PC-3 (cell line): ENCODE measurements at regions not wholly inside any gene's neighbourhood (a gene's known extent, or its start where the extent isn't known, plus 50 kb on each side); places are given as distances from the start of the nearest gene placed in this dataset.

Experiments used
- ATAC-seq: fragments of 200-7000 bp; cut with Tn5 transposase; 2 replicates; pipeline ENCODE4 v1.9.1; 2020; ENCODE audit warnings: mild to moderate bottlenecking, moderate library complexity
- BruUV-seq: library from RNA; stranded (reverse); fragments of 400-500 nt; replicated peaks from 2 replicates; lab custom pipeline; 2021; lab: Mats Ljungman, UMichigan
- CTCF ChIA-PET: fragments of 300-600 bp; sonication (Branson Sonifier 250); formaldehyde crosslinking; loops from one replicate; lab custom pipeline; 2022; ENCODE audit warnings: antibody characterized with exemption; lab: Charles Lee
- POLR2A ChIA-PET: fragments of 300-600 bp; sonication (Branson Sonifier 250); formaldehyde crosslinking; loops from one replicate; lab custom pipeline; 2022; ENCODE audit warnings: antibody characterized with exemption; ENCODE audit not compliant: unreplicated experiment; lab: Charles Lee
- DNase-seq: peaks from one replicate; pipeline ENCODE4 v3.0.0-alpha.2; 2015
- H2AFZ ChIP-seq: fragments of 300-600 bp; sonication (generic); 2 replicates; pipeline ENCODE4 v1.6.0; 2016; ENCODE audit warnings: antibody characterized with exemption, low read length
- H3F3A ChIP-seq: fragments of 300-600 bp; sonication (generic); one replicate; pipeline ENCODE4 v1.6.0; 2017; ENCODE audit warnings: antibody characterized with exemption, low read length, control low read depth, mild to moderate bottlenecking; ENCODE audit not compliant: unreplicated experiment
- H3K27ac ChIP-seq: fragments of 300-600 bp; sonication (generic); 2 replicates; pipeline ENCODE4 v1.5.1; 2016; ENCODE audit warnings: mild to moderate bottlenecking, low read length
- H3K27me3 ChIP-seq: fragments of 300-600 bp; sonication (generic); 2 replicates; pipeline ENCODE4 v1.6.1; 2016; ENCODE audit warnings: low read length, mixed read lengths
- H3K36me3 ChIP-seq: fragments of 300-600 bp; sonication (generic); 2 replicates; pipeline ENCODE4 v1.6.1; 2016; ENCODE audit warnings: low read depth, mixed run types, low read length, mixed read lengths
- H3K4me1 ChIP-seq: fragments of 300-600 bp; sonication (generic); 2 replicates; pipeline ENCODE4 v1.5.1; 2016; ENCODE audit warnings: low read length; ENCODE audit not compliant: insufficient read depth
- H3K4me2 ChIP-seq: fragments of 300-600 bp; sonication (generic); 2 replicates; pipeline ENCODE4 v1.6.0; 2016; ENCODE audit warnings: low read length
- H3K4me3 ChIP-seq: fragments of 300-600 bp; sonication (generic); 2 replicates; pipeline ENCODE4 v1.5.1; 2016; ENCODE audit warnings: mild to moderate bottlenecking, low read length, mixed read lengths
- H3K79me2 ChIP-seq: fragments of 300-600 bp; sonication (generic); 2 replicates; pipeline ENCODE4 v1.6.1; 2017; ENCODE audit warnings: low read length, mixed read lengths
- H3K9ac ChIP-seq: fragments of 300-600 bp; sonication (generic); 2 replicates; pipeline ENCODE4 v1.6.0; 2016; ENCODE audit warnings: mild to moderate bottlenecking, low read length
- H3K9me2 ChIP-seq: fragments of 300-600 bp; sonication (generic); replicated peaks from 2 replicates; pipeline ENCODE4 v1.6.1; 2016; ENCODE audit warnings: mixed run types, low read length, mixed read lengths
- H3K9me3 ChIP-seq: fragments of 300-600 bp; sonication (generic); 2 replicates; pipeline ENCODE4 v1.6.1; 2016; ENCODE audit warnings: low read length, mixed read lengths
- H4K20me1 ChIP-seq: fragments of 300-600 bp; sonication (generic); 2 replicates; pipeline ENCODE4 v1.6.1; 2016; ENCODE audit warnings: low read length, mixed read lengths
- CTCF ChIP-seq: fragments of 300-600 bp; sonication (generic); conservative IDR thresholded peaks from 2 replicates; pipeline ENCODE4 v1.5.1; 2017; ENCODE audit warnings: antibody characterized with exemption, low read depth, mild to moderate bottlenecking, low read length
- EZH2 ChIP-seq: fragments of 300-600 bp; sonication (generic); IDR thresholded peaks from one replicate; pipeline ENCODE4 v1.6.1; 2017; ENCODE audit warnings: antibody characterized with exemption, mild to moderate bottlenecking, low read length; ENCODE audit not compliant: unreplicated experiment
- EZH2phosphoT487 ChIP-seq: fragments of 300-600 bp; sonication (generic); IDR thresholded peaks from 2 replicates; pipeline ENCODE4 v1.6.1; 2018; ENCODE audit warnings: mild to moderate bottlenecking, antibody characterized with exemption, low read length, borderline replicate concordance
- intact Hi-C: fragments of 100-400 bp; cut with micrococcal nuclease; formaldehyde crosslinking; loops from 2 replicates; pipeline ENCODE4 v1.9.0; 2023

GRCh38 chr4:178027796-178028195 lies 585.6 kb upstream of the AGA start:
- POLR2A ChIA-PET, result no interaction called here
- BruUV-seq, result no TSS peak
- TF ChIP-seq CTCF (no peak), EZH2phosphoT487 (no peak), EZH2 (no peak)

GRCh38 chr4:178028481-178028880 lies 586.2 kb upstream of the AGA start:
- Histone ChIP-seq H3F3A (no peaks in the 10 kb centered on the region), H3K4me2 (no peak overlapping the region), H3K27me3 (no peaks in the 10 kb centered on the region), H3K27ac (no peak overlapping the region), H2AFZ (no peak overlapping the region), H3K4me1 (no peaks in the 10 kb centered on the region), H3K9me3 (no peaks in the 10 kb centered on the region), H4K20me1 (no peaks in the 10 kb centered on the region), H3K36me3 (no peaks in the 10 kb centered on the region), H3K9me2 (no peaks in the 10 kb centered on the region), H3K9ac (no peak overlapping the region), H3K4me3 (no peak overlapping the region), H3K79me2 (no peaks in the 10 kb centered on the region)
- no peak for DNase-seq
- intact Hi-C loops, result no loop called here
- TF ChIP-seq CTCF, result no peak
- no peak for TF ChIP-seq EZH2
- TF ChIP-seq EZH2phosphoT487, result no peak
- no peak for ATAC-seq
- POLR2A ChIA-PET, result no interaction called here
- BruUV-seq, result no TSS peak
- CTCF ChIA-PET, result no interaction called here

More at GRCh38 chr4:178027796-178028195, 585.6 kb upstream of the AGA start:
- Histone ChIP-seq H2AFZ (no peak overlapping the region), H3K4me2 (no peak overlapping the region), H3K4me3 (no peak overlapping the region), H3K27ac (no peak overlapping the region), H3K27me3 (no peaks in the 10 kb centered on the region), H4K20me1 (no peaks in the 10 kb centered on the region), H3K79me2 (no peaks in the 10 kb centered on the region), H3K9me3 (no peaks in the 10 kb centered on the region), H3F3A (no peaks in the 10 kb centered on the region), H3K4me1 (no peaks in the 10 kb centered on the region), H3K36me3 (no peaks in the 10 kb centered on the region), H3K9ac (no peak overlapping the region), H3K9me2 (no peaks in the 10 kb centered on the region)
- intact Hi-C loops, result no loop called here
- CTCF ChIA-PET, result no interaction called here
- no peak for DNase-seq
- no peak for ATAC-seq

GRCh38 chr4:178037459-178038214 lies 595.4 kb upstream of the AGA start:
- BruUV-seq, result no TSS peak
- TF ChIP-seq EZH2phosphoT487 (no peak), EZH2 (no peak), CTCF (no peak)
- Histone ChIP-seq H3F3A (no peaks in the 10 kb centered on the region), H3K9me3 (no peaks in the 10 kb centered on the region), H3K9me2 (no peaks in the 10 kb centered on the region), H3K4me1 (no peaks in the 10 kb centered on the region), H3K4me3 (no peak overlapping the region), H4K20me1 (no peaks in the 10 kb centered on the region), H3K9ac (no peak overlapping the region), H3K27me3 (no peaks in the 10 kb centered on the region), H3K79me2 (no peaks in the 10 kb centered on the region), H3K4me2 (no peak overlapping the region), H3K36me3 (no peaks in the 10 kb centered on the region), H3K27ac (no peak overlapping the region), H2AFZ (no peak overlapping the region)
- POLR2A ChIA-PET, result no interaction called here
- DNase-seq (no peak), ATAC-seq (no peak)
- CTCF ChIA-PET, result no interaction called here
- intact Hi-C loops, result no loop called here
